Endothelial cell (in vitro differentiated cells): ENCODE measurements at regions not wholly inside any gene's neighbourhood (a gene's known extent, or its start where the extent isn't known, plus 50 kb on each side); places are given as distances from the start of the nearest gene placed in this dataset.

Source experiments
- DNase-seq: peaks from one replicate; pipeline ENCODE4 v3.0.0; 2021; ENCODE audit warnings: low spot score
- H3K27ac Mint-ChIP-seq: one replicate; pipeline ENCODE4 v1.8.0; 2021; ENCODE audit warnings: mixed read lengths, inconsistent platforms; ENCODE audit not compliant: unreplicated experiment
- H3K27me3 Mint-ChIP-seq: one replicate; pipeline ENCODE4 v1.8.0; 2021; ENCODE audit warnings: mild to moderate bottlenecking, moderate library complexity, mixed read lengths, inconsistent platforms; ENCODE audit not compliant: unreplicated experiment
- H3K36me3 Mint-ChIP-seq: one replicate; pipeline ENCODE4 v1.8.0; 2021; ENCODE audit warnings: mild to moderate bottlenecking, low read depth, mixed read lengths, inconsistent platforms; ENCODE audit not compliant: unreplicated experiment
- H3K4me1 Mint-ChIP-seq: one replicate; pipeline ENCODE4 v1.8.0; 2021; ENCODE audit warnings: mild to moderate bottlenecking, mixed read lengths, inconsistent platforms; ENCODE audit not compliant: unreplicated experiment
- H3K4me3 Mint-ChIP-seq: one replicate; pipeline ENCODE4 v1.8.0; 2021; ENCODE audit warnings: mild to moderate bottlenecking, mixed read lengths, inconsistent platforms; ENCODE audit not compliant: unreplicated experiment
- H3K9me3 Mint-ChIP-seq: one replicate; pipeline ENCODE4 v1.8.0; 2021; ENCODE audit warnings: mixed read lengths, inconsistent platforms; ENCODE audit not compliant: unreplicated experiment
- TF ChIP-seq, protein P1 (sequence below): fragments of 200-600 bp; sonication (generic); IDR thresholded peaks from one replicate; pipeline ENCODE4 v1.5.0; 2021; ENCODE audit warnings: antibody characterized with exemption; ENCODE audit not compliant: unreplicated experiment

GRCh38 chr3:89057398-89057797, 50.0 kb upstream of the EPHA3 start:
- Mint-ChIP-seq H3K9me3 (no peaks in the 10 kb centered on the region), H3K4me1 (peaks cover 4% of the 10 kb centered on the region), H3K27me3 (no peaks in the 10 kb centered on the region), H3K27ac (no peak overlapping the region), H3K4me3 (no peak overlapping the region), H3K36me3 (no peaks in the 10 kb centered on the region)
- DNase-seq: no peak
- TF ChIP-seq, protein P1, sequence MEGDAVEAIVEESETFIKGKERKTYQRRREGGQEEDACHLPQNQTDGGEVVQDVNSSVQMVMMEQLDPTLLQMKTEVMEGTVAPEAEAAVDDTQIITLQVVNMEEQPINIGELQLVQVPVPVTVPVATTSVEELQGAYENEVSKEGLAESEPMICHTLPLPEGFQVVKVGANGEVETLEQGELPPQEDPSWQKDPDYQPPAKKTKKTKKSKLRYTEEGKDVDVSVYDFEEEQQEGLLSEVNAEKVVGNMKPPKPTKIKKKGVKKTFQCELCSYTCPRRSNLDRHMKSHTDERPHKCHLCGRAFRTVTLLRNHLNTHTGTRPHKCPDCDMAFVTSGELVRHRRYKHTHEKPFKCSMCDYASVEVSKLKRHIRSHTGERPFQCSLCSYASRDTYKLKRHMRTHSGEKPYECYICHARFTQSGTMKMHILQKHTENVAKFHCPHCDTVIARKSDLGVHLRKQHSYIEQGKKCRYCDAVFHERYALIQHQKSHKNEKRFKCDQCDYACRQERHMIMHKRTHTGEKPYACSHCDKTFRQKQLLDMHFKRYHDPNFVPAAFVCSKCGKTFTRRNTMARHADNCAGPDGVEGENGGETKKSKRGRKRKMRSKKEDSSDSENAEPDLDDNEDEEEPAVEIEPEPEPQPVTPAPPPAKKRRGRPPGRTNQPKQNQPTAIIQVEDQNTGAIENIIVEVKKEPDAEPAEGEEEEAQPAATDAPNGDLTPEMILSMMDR: no peak
